Astrocyte of the spinal cord (primary cell): ENCODE measurements at regions not wholly inside any gene's neighbourhood (a gene's known extent, or its start where the extent isn't known, plus 50 kb on each side); places are given as distances from the start of the nearest gene placed in this dataset.
"Not testable (repeated sequence)": the region's sequence is repeated elsewhere in the genome, so short reads cannot be mapped to it uniquely, and the experiment has no call there.

Source experiments
- DNase-seq: peaks from one replicate; pipeline ENCODE4 v3.0.0; 2011; ENCODE audit warnings: low read depth, low spot score
- H3K4me3 ChIP-seq: 2 replicates; pipeline ENCODE4 v1.5.1; 2011; ENCODE audit warnings: low read depth, mild to moderate bottlenecking, low read length, moderate library complexity
- CTCF ChIP-seq: IDR thresholded peaks from 2 replicates; pipeline ENCODE4 v1.5.1; 2012; ENCODE audit warnings: low read depth, mild to moderate bottlenecking, low read length, inconsistent platforms
- in situ Hi-C: cut with HindIII; loops from 2 replicates; pipeline ENCODE4 v1.10.0; 2017; ENCODE audit warnings: low sequenced_read_pairs

- in situ Hi-C loops = no loop called here
- no peak for DNase-seq
- no peak for TF ChIP-seq CTCF
- no peak overlapping the region for H3K4me3 ChIP-seq
These were observed 1071.1 kb upstream of the FLRT2 start for GRCh38 chr14:84458881-84459280.

DNA sequence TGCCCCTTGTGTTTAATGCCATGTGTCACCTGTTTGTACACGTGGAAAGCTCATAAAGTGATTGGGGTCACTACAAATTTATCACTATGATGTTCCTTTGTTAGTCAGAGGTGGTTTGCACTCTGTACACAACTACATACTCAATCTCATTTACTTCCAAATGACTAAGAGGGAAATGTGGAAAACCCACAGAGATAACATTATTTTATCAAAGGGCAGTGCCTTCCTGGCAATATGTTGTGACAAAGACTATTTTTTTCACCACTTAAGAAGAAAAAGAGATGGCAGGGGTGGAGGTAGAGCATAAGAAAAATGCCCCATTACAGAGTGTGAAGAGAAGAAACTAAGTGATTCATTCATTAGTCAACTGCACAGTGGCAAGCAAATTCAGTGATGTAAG lies 1064.1 kb upstream of the FLRT2 start:
- H3K4me3 ChIP-seq = no peak overlapping the region
- no peak for TF ChIP-seq CTCF
- in situ Hi-C loops = no loop called here
- peak; percentile 13 for DNase-seq

GRCh38 chr14:84468153-84468552 lies 1061.8 kb upstream of the FLRT2 start:
- no peak for DNase-seq
- no peak for TF ChIP-seq CTCF
- in situ Hi-C loops = no loop called here
- H3K4me3 ChIP-seq = no peak overlapping the region

- no peak overlapping the region for H3K4me3 ChIP-seq
- in situ Hi-C loops = no loop called here
- DNase-seq = no peak
- TF ChIP-seq CTCF = no peak
These were observed 1051.9 kb upstream of the FLRT2 start for GRCh38 chr14:84477996-84478395.

DNA sequence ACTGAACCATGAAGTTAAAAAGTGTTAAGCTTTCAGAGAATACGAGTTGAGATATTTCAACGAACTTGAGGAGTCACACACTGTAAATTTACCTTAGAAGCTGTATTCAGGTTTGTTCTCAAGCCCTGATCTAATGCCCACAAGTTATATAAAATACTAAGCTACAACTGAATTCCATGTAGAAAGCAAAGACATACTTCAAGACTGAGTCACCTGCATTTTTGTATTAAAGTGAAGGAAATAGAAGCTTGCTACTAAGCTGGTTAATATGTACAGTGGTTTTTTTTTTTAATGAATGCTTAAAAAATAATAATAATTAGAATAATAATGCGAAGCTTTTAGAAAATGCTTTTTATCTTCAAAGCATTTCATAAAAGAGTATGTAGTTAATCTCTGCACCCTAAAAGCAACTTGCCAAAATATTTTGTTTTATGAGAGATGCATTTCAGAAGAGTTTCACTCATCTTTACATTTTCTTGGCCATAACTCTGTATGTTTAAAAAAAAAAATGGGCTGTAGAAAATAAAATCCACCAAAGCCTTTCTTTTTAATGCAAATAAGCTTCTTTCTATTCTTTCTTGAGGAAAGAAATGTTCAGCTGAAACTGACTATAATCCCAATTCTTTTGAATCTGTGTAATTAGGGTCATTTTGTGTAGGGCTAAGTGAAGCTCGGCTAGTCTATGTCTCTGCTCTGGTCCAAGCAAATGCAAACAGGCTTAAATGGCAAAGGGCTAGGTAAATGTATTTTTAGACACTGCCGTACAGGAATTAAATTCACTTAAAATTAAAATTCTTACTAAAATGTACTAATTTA lies 1047.5 kb upstream of the FLRT2 start:
- H3K4me3 ChIP-seq = no peak overlapping the region
- DNase-seq = peak; percentile 76
- no peak for TF ChIP-seq CTCF
- in situ Hi-C loops = no loop called here

- no peak for TF ChIP-seq CTCF
- no peak overlapping the region for H3K4me3 ChIP-seq
- DNase-seq = peak; percentile 11
- in situ Hi-C loops = no loop called here
These were observed 1046.9 kb upstream of the FLRT2 start for GRCh38 chr14:84483072-84483420.

GRCh38 chr14:84484243-84484642 lies 1045.7 kb upstream of the FLRT2 start:
- in situ Hi-C loops, H3K4me3 ChIP-seq, DNase-seq: not testable (repeated sequence)
